ENCODE measurements at regions not wholly inside any gene's neighbourhood (a gene's known extent, or its start where the extent isn't known, plus 50 kb on each side); places are given as distances from the start of the nearest gene placed in this dataset.
"Not testable (repeated sequence)": the region's sequence is repeated elsewhere in the genome, so short reads cannot be mapped to it uniquely, and the experiment has no call there.

- no peak for DNase-seq
Observed at GRCh38 chr6:76839505-76839904, 623.8 kb downstream of the HTR1B start.

- no peak for DNase-seq
Observed at GRCh38 chr6:76837564-76837963, 625.7 kb downstream of the HTR1B start.

- no peak for DNase-seq
Observed at GRCh38 chr6:76835695-76836094, 627.6 kb downstream of the HTR1B start.

- DNase-seq, result no peak
Observed at GRCh38 chr6:76835293-76835692, 628.0 kb downstream of the HTR1B start.

- no peak for DNase-seq
Observed at GRCh38 chr6:76834399-76834798, 628.9 kb downstream of the HTR1B start.

GRCh38 chr6:76831299-76831698, 632.0 kb downstream of the HTR1B start:
- no peak for DNase-seq

- DNase-seq, result not testable (repeated sequence)
Observed at GRCh38 chr6:76823578-76823977, 639.7 kb downstream of the HTR1B start.

- DNase-seq, result no peak
Observed at GRCh38 chr6:76818451-76818850, 644.8 kb downstream of the HTR1B start.

GRCh38 chr6:76817429-76817828, 645.9 kb downstream of the HTR1B start:
- DNase-seq, result no peak

- no peak for DNase-seq
Observed at GRCh38 chr6:76814496-76815458, 648.5 kb downstream of the HTR1B start.

- no peak for DNase-seq
Observed at GRCh38 chr6:76810286-76810685, 653.0 kb downstream of the HTR1B start.

- no peak for DNase-seq
Observed at GRCh38 chr6:76803038-76803580, 660.2 kb downstream of the HTR1B start.

- DNase-seq, result no peak
Observed at GRCh38 chr6:76792394-76792793, 670.9 kb downstream of the HTR1B start.

GRCh38 chr6:76790881-76791280, 672.4 kb downstream of the HTR1B start:
- no peak for DNase-seq

GRCh38 chr6:76790045-76790796, 673.1 kb downstream of the HTR1B start:
- DNase-seq, result no peak

GRCh38 chr6:76789580-76789979, 673.7 kb downstream of the HTR1B start:
- DNase-seq, result no peak

GRCh38 chr6:76788155-76788554, 675.1 kb downstream of the HTR1B start:
- no peak for DNase-seq

GRCh38 chr6:76779068-76779467, 684.2 kb downstream of the HTR1B start:
- DNase-seq, result no peak

- no peak for DNase-seq
Observed at GRCh38 chr6:76776876-76777275, 686.4 kb downstream of the HTR1B start.

- no peak for DNase-seq
Observed at GRCh38 chr6:76774781-76775384, 688.4 kb downstream of the HTR1B start.

- no peak for DNase-seq
Observed at GRCh38 chr6:76772951-76773350, 690.3 kb downstream of the HTR1B start.

- DNase-seq, result no peak
Observed at GRCh38 chr6:76771059-76771634, 692.1 kb downstream of the HTR1B start.

GRCh38 chr6:76770281-76770680, 693.0 kb downstream of the HTR1B start:
- DNase-seq, result no peak
